ENCODE measurements at regions not wholly inside any gene's neighbourhood (a gene's known extent, or its start where the extent isn't known, plus 50 kb on each side); places are given as distances from the start of the nearest gene placed in this dataset.

DNA sequence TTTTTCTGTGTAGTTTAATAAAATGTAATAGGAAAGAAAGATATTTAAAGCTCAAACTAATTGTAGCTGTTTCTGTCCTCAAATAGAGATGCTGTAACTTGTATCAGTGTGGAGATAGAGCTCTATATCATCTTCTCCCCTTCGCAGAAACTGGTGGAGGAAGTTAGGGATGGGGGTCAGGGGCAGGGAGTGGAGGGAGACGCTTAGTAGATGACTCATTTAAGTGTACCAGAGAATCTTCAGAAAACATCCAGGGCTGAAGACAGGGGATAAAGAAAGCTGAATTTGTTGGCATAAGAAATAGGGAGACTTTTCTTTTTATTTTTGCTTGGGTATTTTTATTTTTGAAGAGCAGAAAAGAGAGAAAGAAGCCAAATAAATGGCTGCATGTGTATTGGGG lies 282.6 kb upstream of the DPYD start:
- no peak for DNase-seq (ENCODE audit: low read depth in 2 of 2)

DNA sequence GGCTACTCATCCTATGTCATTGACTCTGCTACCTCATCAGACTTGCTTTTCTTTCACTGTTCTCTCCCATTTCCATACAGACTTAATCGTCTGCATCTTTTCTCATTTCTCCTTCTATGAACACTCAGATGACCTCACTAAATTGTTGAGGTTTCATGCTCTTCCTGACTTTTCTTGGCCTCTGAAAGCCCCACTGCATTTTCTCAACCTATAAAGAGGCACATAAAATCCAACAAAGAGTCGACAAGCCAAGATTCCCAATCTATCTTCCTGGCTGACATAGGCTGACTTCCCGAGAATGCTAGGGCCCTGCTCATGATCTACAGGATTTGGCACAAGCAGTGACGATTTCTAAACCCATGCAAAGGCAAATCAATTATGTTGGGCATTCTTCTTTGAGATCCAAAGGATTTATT lies 280.8 kb upstream of the DPYD start:
- DNase-seq (ENCODE audit: low read depth in 2 of 2), result no peak

DNA sequence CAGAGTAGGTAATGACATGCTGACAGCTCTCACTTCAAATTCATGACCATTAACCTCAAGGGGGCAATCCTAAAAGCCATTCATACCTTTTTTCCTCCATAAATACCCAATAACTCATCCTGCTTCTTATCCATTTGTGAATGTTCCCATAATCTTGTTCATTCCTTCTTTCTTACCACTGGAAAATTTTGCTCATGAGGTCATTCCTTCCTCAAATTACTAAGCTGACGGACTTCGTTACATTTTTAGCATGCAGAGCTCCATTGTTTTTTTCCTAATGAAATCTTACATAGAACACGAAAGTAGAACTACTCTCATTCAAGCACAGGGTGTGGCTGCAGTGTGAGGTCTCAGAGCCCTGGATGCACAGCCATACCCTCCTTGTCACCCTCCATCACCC lies 276.5 kb upstream of the DPYD start:
- DNase-seq (ENCODE audit: low read depth in 2 of 2), result no peak

DNA sequence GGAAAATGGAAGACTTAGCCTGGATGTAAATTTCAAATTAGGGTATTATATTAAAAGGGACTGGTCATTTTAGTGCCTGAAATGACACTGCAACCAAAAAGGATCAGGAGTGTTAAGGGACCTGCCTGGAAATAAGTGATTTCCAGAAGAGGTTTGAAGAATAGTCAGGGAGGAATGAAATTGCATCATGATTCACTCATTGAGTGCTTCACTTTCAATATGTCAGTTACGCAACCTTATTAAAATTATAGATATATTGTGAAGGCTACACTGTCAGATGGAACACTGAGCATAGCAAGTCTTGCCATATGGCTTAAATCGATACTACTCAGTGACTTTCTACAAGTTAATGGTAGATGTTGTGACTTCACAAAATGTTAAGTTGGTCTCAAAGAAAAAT lies 275.2 kb upstream of the DPYD start:
- DNase-seq (ENCODE audit: low read depth in 2 of 2), result no peak

DNA sequence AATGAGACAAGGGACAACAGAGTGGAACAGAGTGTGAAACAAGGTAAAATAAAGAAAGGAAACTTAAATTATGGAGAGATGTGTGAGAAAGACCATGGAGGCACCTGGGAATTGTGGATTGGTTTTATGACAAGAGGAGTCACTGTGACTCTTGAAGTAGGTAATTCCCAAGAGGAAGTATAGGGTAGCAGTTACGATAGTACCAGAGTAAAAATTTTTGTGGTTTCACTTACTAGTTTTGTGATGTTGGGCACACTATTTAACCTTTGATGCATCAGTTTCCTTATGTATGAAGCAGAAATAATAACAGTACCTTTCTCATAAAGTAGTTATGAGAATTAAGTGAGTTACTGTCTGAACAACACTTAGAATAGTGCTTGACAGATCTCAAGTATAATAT lies 267.9 kb upstream of the DPYD start:
- DNase-seq (ENCODE audit: low read depth in 2 of 2), result no peak

DNA sequence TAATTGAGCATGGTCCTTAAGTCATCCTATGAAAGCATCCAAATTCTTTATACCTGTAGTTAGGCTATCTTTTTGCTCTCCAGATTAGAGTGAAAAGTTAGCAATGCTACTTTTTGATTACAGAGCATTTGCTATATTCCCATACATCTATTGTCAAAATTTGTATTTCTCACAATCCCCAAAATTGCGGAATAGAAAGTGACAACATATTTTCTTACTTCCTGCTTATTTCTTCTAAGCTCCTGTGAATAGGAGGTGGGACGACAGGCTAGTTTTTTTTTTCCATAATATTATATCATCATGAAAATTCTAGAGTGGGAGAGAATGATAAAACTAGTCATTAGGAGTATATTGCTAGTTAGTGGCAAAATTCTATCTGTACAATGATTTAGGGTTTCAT lies 264.0 kb upstream of the DPYD start:
- DNase-seq (ENCODE audit: low read depth in 2 of 2), result no peak

DNA sequence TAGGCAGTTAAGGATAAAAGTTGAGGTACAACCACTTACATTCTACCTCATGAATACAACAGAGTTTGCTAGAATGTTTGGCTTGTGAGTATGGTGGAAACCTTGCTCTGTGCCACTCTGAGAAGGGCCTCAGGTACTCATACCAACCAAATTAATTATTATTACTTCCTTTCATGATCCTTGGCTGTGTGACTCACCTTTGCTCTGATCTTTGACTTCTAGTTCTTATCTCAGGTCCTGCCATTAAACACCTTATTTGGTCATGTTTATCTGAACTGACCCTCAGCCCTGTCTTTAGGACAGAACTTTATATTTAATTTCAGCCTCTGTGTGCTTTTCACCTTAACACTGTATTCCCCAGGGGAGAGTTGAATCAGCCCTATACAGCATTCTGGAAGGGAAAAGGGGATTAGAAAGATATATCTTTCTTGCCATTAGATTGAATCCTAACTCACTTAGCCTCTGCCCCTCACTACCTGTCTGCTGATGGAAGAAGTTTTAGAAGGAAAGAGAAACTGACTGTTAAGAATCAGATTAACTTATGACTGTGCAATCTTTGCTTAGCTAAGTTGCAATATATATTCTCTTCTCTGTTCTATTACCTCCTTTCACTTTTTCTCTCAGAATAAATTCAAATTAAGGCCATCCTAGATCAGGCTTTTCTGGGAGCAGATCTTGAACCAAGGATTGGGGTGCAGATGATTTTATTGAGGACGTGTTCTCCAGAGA lies 260.4 kb upstream of the DPYD start:
- DNase-seq (ENCODE audit: low read depth in 2 of 2), result no peak

DNA sequence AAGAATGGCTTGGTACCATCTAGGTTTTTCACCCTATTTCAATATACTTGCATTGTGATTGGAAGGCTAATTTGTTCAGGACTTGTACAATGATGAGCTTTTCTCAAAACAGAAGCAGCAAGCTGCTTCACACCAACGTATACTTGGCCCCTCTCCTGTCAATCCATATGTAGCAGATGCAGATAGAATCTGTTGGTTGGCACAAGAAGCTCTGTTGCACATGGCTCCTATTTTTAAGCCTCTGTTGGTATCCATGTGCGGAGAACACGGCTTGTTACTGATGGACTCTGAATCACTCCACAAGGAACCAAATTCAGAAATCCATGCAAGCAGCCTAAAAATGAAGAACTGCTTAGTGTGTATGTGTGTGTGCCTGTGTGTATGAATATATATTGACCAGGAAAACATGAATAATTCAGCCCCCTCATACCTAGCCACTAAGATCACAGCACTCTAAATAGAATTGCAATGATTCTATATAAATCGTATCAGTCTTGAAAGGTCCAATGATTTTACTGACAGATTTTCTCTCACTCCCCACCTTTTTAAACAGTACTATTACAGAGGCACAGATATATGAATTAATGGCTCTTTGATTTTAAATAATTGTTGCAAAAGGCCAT lies 258.4 kb upstream of the DPYD start:
- DNase-seq (ENCODE audit: low read depth in 2 of 2), result no peak

DNA sequence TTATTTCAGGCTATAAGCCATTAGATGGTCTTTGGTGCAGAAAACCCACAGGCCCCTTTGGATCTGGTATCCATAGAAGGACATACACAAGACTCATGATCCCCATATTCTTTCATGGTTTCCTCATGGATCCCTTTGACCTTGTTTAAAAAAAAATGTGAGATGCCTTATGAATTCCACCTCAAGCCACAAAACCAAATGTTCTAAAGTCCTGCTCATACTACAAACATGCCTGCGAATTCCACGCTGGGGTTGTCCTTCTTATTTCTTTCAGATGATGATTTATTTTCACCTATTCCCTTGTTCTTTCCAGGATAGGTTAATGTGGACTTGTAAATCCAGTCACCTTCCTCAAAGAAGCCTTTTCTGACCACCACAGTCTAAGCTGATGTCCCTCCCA lies 256.9 kb upstream of the DPYD start:
- DNase-seq (ENCODE audit: low read depth in 2 of 2), result no peak

DNA sequence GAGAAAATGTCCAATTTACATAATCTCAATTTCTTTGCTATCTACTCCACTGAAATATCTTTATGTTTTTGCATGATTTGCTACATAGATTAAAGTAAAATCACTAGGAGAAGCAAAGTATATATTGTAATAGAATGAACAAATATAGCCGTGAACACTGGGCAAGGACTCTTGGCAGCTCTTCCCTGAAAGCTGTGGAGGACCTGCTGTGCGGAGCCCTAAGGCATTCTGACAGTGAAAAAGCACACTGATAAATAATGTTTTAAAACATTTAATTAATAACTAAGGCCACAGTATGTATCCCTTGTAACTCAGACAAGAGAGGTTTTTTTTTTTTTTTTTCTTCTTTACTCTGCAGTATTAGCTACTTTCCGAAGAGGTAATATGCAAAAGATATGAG lies 256.1 kb upstream of the DPYD start:
- no peak for DNase-seq (ENCODE audit: low read depth in 2 of 2)

DNA sequence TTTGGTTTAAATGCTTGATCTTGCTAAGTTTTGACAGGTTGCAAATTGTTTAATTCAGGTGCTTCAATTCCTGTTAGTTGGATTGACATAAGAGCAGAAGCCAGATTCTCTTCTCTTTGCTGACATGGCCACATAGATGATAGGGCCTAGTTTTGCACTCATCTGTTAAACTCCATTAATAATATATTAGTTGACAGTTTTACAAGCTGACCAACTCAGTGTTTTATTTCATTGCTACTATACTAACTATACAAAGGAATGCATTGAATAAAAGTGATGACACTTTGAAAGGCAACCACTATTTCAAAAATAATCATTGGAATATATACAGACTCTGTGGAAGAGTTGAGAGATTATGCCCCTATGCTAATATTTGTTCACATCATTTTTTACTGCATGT lies 255.6 kb upstream of the DPYD start:
- no peak for DNase-seq (ENCODE audit: low read depth in 2 of 2)

DNA sequence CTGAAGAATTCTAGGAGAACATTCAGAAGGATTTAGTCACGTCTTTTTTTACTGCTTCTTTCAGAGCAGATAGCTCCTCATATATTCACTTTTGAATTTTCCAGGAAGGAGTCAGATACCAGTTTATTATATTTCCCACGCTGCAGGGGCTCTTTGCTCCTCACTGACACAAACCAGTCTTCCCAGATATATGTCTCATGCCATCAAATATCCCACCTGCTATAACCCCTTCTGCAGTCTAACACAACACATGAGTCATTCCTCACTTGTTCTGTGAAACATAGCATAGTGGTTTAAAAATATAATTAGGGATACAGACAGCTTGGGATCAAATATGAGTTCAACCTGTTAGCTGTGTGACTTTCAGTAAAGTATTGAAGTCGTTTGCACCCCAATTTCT lies 251.7 kb upstream of the DPYD start:
- DNase-seq (ENCODE audit: low read depth in 2 of 2), result no peak

DNA sequence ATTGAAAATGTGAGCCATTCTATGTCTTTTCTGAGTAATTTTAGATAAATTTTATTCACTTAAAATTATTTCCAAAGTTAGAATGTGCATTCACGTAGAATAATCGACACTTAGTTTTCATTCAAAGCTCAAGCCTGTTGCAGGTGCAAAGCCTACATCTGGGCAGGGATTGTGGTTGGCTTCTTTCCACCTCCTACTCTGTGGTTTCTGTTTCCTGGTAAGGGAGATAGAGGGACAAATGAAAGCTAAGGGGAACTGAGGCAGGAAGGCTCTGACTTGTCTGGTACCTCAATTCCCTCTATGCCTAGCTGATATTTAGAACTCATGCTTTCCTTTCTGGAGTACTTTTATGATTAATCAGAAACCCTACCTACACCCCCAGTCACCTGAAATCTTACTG lies 251.2 kb upstream of the DPYD start:
- DNase-seq (ENCODE audit: low read depth in 2 of 2), result no peak

DNA sequence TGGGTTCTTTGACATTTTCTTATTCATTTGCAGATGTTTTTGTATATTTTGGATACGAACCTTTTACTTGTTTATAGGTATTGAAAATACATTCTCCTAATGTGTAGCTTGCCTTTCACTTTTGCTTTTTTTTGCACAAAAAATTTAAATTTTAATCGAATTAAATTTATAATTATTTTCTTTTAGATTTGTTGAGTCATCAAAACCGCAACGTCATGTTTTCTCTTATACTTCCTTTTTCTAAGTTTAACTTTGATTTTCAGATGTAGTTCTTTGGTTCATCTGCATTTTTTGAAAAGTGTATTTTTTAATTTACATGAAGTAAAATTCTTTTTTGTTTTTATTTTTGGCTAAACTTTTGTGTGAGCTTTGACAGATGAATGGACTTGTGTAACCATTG lies 243.7 kb upstream of the DPYD start:
- no peak for DNase-seq (ENCODE audit: low read depth in 2 of 2)

DNA sequence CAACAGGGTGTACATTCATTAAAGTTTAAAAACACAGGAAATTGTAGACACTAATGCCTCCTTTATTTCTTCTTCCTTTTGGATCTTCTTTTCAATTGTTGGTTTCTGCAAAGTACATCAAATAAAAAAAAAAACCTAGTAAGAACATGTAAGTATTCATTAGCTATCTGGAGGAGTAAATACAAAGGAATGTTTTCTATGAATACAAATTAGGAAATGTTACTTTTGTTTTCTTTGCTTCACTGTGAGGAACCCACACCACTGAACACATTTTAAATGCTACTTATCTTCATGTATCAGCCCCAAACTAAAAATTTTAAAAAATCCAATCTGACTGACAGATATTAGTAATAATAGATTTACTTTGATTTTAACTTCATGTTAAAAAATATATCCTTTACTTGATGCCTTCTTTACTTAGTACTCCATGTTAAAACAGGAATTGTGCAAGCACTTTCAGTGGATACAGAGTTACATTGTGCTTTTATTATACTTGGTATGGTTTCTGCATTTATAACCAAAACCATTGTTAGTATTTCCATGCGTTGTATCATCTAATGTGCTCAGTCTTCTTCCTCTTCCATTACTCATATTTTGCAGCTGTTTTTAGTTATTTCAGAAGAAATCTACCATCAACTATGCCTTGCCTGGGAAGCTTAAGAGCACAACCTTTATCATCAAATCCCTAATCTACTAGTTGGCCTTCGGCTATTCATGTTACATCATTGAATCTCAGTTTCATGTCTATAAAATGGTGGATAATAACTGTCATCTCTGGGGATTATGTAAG lies 236.9 kb upstream of the DPYD start:
- DNase-seq (ENCODE audit: low read depth in 2 of 2), result no peak

DNA sequence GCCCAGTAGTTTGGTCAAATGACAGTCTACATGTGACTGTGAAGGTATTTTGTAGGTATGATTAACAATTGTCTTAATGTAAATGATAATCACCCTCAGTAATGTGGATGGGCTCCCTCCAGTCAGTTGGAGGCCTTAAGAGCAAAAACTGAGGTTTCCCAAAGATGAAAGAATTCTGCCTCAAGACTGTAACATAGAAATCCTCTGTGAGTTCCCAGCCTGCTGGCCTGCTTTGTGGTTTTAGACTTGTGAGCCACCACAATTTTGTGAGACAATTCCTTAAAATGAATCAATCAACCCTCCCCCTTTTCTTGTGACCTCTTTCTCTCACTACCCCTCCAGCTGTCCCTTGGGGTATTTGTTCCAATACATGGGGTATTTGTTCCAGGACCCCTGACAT lies 226.4 kb upstream of the DPYD start:
- no peak for DNase-seq (ENCODE audit: low read depth in 2 of 2)

DNA sequence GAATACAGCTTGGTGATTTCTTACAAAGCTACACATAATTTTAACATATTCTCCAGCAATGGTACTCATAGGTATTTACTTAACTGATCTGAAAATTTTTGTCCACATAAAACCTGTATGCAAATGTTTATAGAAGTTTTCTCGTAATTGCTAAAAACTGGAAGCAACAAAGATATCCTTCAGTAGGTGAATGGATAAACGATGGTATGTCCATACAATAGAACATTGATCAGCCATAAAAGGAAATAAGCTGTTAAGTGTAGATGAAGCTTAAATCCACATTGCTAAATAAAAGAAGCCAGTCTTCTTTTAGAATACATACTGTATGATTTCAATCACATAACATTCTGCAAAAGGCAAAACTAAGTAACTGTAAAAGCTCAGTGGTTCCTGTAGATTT lies 224.8 kb upstream of the DPYD start:
- DNase-seq (ENCODE audit: low read depth in 2 of 2), result no peak

DNA sequence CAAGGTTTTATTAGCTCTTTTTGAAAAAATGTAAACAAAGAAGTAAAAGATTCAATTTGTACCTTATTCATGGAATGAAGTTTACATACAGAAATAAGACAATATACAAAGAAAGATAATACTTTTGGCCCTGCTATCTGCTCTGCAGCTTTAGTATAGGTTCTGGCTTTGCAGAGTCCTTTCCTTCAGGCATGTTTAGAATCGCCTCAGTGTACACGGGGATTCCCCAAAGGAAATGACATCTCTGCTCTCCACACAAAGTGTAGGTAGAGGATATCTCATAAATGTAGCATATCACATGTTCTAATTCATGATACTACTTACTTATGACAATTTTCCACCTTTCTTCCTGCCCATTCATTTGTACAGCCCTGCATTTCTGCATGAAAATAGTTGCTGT lies 222.6 kb upstream of the DPYD start:
- no peak for DNase-seq (ENCODE audit: low read depth in 2 of 2)

DNA sequence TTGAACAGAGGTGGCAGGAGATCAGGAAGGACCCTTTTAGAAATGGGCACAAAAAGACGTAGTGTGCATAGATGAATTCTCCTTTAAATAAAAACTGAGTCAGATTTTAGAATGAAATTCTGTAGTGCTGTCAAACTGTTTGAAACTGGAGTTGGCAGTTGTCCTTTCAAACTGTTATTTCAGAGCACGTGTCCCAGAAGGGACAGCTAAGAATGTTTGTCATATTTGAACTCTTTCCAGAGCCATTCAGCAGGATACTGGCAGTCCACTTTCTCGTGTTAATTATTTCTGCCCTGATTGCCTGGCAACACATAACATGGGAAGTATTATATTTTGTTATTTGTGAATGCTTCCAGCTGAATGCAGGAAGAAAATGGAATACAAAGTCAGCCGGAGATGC lies 212.3 kb upstream of the DPYD start:
- no peak for DNase-seq (ENCODE audit: low read depth in 2 of 2)

DNA sequence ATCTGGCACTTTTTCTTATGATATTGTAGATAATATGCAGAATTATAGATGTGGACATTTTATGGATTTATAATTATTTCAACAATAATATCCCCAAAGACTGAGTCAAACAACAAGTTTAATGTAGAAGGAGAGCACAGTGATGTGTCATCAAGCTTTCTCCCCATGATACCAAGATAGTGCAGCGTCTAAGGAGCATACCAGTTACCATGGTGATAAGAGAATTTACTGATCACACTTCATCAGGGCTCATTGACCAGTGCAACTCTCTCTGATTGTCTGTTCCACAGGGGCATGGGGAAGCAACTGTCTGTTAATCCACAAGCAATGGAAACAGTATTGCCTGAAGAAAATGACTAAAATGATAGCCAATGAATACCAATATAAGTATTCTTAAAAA lies 209.6 kb upstream of the DPYD start:
- no peak for DNase-seq (ENCODE audit: low read depth in 2 of 2)

DNA sequence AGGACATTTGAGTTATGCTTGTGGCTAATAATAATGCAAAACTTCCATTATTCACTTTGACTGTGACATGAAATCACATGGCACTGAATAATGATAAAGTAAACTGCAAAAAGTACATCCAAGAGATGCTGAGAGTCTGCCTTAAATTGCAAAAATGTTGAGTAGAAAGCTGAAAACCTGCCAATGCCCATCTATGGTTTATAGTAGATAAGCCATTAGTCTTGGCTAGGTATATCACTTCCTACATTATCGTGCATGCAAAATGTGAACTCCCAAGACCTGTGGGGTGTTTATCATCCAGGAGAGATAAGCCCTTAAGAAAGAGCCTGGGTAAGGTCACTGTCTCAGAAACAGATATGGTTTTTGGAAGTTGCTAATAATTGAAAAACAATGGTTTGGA lies 208.7 kb upstream of the DPYD start:
- no peak for DNase-seq (ENCODE audit: low read depth in 2 of 2)

DNA sequence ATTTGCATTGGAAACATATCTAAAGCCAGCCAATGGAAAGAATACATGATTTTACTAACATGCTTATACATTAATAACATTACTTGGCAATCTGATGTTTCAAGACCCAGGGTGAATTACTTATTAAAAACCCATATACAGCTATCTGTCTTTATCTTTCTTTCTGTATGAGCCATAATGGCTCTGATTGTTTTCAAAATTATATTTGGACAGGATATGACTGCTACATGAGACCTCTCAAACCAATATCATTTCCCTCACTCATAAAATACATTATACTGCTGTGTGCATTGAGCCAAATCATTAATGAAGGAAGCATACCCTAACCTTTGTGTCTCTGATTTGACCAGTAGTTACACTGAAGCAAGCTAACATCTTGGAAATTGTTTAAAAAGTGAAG lies 205.9 kb upstream of the DPYD start:
- DNase-seq (ENCODE audit: low read depth in 2 of 2), result no peak

DNA sequence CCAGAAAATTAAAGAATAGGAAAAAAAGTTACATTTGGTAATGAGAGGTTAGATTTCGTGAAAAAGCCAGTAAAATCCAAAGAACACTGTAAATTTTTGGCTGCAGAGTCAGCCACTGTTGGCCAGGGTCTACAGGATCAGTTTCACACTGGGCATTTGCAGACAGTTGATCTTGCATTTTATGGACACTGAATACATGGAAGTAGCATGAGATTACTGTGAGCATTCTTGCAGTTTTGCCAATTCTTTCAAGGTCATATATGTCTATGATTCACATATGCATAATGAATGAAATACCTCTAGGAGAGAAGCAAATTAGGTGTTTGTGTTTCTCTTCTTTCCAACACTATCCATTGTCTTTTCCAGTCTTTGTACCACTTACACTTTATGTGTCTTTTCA lies 200.8 kb upstream of the DPYD start:
- no peak for DNase-seq (ENCODE audit: low read depth in 2 of 2)
